Tibial nerve (tissue), 4 donors: ENCODE measurements at regions not wholly inside any gene's neighbourhood (a gene's known extent, or its start where the extent isn't known, plus 50 kb on each side); places are given as distances from the start of the nearest gene placed in this dataset.

Experiments used
- DNase-seq, 2 donors: peaks; one replicate each; pipeline ENCODE4 v3.0.0-alpha.2; 2019; ENCODE audit warnings: low spot score in 2 of 2
- H3K27ac ChIP-seq, 4 donors: fragments of 200-600 bp; sonication (generic) in 3 of 4; one replicate each; pipeline ENCODE4 v1.5.1; 2017 to 2019; ENCODE audit warnings: mild to moderate bottlenecking in 1 of 4
- H3K27me3 ChIP-seq, 2 donors: fragments of 200-600 bp; sonication (generic) in 1 of 2; one replicate each; pipeline versions ENCODE4 v1.5.1 to v1.6.0; 2017 to 2019
- H3K36me3 ChIP-seq, 3 donors: fragments of 200-600 bp; sonication (generic); one replicate each; pipeline ENCODE4 v1.5.1; 2018 to 2019
- H3K4me1 ChIP-seq, 4 donors: fragments of 200-600 bp; sonication (generic) in 3 of 4; one replicate each; pipeline ENCODE4 v1.5.1; 2017 to 2019
- H3K4me3 ChIP-seq, 4 donors: fragments of 200-600 bp; sonication (generic) in 3 of 4; one replicate each; pipeline ENCODE4 v1.5.1; 2017 to 2019; ENCODE audit warnings: mild to moderate bottlenecking in 1 of 4, moderate library complexity in 1 of 4
- H3K9me3 ChIP-seq, 4 donors: fragments of 200-600 bp; sonication (generic) in 3 of 4; one replicate each; pipeline ENCODE4 v1.5.1; 2017 to 2019
- EP300 ChIP-seq, 2 donors: sonication (generic); formaldehyde crosslinking; IDR thresholded peaks; one replicate each; pipeline ENCODE4 v1.6.1; 2017; ENCODE audit warnings: antibody characterized with exemption in 2 of 2, mild to moderate bottlenecking in 1 of 2
- POLR2A ChIP-seq, 2 donors: fragments of 450-650 bp; IDR thresholded peaks; one replicate each; pipeline ENCODE4 v1.6.1; 2017; ENCODE audit warnings: antibody characterized with exemption in 2 of 2, mild to moderate bottlenecking in 2 of 2, moderate library complexity in 2 of 2
- WGBS, 2 donors: methylation state at CpG; one replicate each; pipeline ENCODE4 v1.1.5; 2018; 5-methylcytosine and 5-hydroxymethylcytosine counted together
- TF ChIP-seq, protein P1 (sequence below), 5 experiments: fragments of 200-600 bp in 3 of 5; fragments of 450-650 bp in 2 of 5; sonication (generic) in 3 of 5; IDR thresholded peaks; one replicate each; pipeline ENCODE4 v1.5.1; 2016 to 2019; ENCODE audit warnings: antibody characterized with exemption in 5 of 5, mild to moderate bottlenecking in 3 of 5, moderate library complexity in 2 of 5

- no peak for DNase-seq
- peaks cover 0 to 3% of the 10 kb centered on the region in 2 donors for H3K27me3 ChIP-seq
- H3K9me3 ChIP-seq = no peaks in the 10 kb centered on the region
- no peaks in the 10 kb centered on the region for H3K36me3 ChIP-seq
- no peaks in the 10 kb centered on the region for H3K4me1 ChIP-seq
- WGBS, 2 donors = 73 to 77% methylated on average over 8 of the region's 8 CpGs
- H3K4me3 ChIP-seq = no peak overlapping the region
- TF ChIP-seq, protein P1, sequence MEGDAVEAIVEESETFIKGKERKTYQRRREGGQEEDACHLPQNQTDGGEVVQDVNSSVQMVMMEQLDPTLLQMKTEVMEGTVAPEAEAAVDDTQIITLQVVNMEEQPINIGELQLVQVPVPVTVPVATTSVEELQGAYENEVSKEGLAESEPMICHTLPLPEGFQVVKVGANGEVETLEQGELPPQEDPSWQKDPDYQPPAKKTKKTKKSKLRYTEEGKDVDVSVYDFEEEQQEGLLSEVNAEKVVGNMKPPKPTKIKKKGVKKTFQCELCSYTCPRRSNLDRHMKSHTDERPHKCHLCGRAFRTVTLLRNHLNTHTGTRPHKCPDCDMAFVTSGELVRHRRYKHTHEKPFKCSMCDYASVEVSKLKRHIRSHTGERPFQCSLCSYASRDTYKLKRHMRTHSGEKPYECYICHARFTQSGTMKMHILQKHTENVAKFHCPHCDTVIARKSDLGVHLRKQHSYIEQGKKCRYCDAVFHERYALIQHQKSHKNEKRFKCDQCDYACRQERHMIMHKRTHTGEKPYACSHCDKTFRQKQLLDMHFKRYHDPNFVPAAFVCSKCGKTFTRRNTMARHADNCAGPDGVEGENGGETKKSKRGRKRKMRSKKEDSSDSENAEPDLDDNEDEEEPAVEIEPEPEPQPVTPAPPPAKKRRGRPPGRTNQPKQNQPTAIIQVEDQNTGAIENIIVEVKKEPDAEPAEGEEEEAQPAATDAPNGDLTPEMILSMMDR (IDR thresholded peaks at IDR 0.05) = no peak
- TF ChIP-seq POLR2A (IDR thresholded peaks at IDR 0.05) (no peak), EP300 (IDR thresholded peaks at IDR 0.05) (no peak)
- no peak overlapping the region for H3K27ac ChIP-seq
Observed at GRCh38 chr11:134883484-134883883, 471.4 kb upstream of the B3GAT1 start.

- Histone ChIP-seq H3K27ac (no peak overlapping the region), H3K9me3 (no peaks in the 10 kb centered on the region), H3K27me3 (peaks cover 0 to 3% of the 10 kb centered on the region in 2 donors), H3K36me3 (no peaks in the 10 kb centered on the region), H3K4me1 (no peaks in the 10 kb centered on the region), H3K4me3 (no peak overlapping the region)
- no peak for DNase-seq
- no peak for TF ChIP-seq EP300 (IDR thresholded peaks at IDR 0.05)
- no peak for TF ChIP-seq POLR2A (IDR thresholded peaks at IDR 0.05)
- TF ChIP-seq, protein P1 (IDR thresholded peaks at IDR 0.05) = no peak
- 66 to 70% methylated on average over 13 of the region's 13 CpGs for WGBS, 2 donors
Observed at GRCh38 chr11:134882671-134883297, 470.7 kb upstream of the B3GAT1 start.

- TF ChIP-seq POLR2A (IDR thresholded peaks at IDR 0.05) = no peak
- TF ChIP-seq, protein P1 (IDR thresholded peaks at IDR 0.05) = no peak
- no peak for TF ChIP-seq EP300 (IDR thresholded peaks at IDR 0.05)
- WGBS, 2 donors = 71 to 73% methylated on average over 11 of the region's 11 CpGs
Observed at GRCh38 chr11:134882141-134882540, 470.1 kb upstream of the B3GAT1 start.

GRCh38 chr11:134880788-134881187 lies 468.7 kb upstream of the B3GAT1 start:
- H3K36me3 ChIP-seq = no peaks in the 10 kb centered on the region
- H3K4me1 ChIP-seq = no peaks in the 10 kb centered on the region
- TF ChIP-seq POLR2A (IDR thresholded peaks at IDR 0.05) = no peak
- TF ChIP-seq, protein P1 (IDR thresholded peaks at IDR 0.05) = no peak
- no peak for TF ChIP-seq EP300 (IDR thresholded peaks at IDR 0.05)
- H3K27ac ChIP-seq = no peak overlapping the region
- no peaks in the 10 kb centered on the region for H3K9me3 ChIP-seq
- peaks cover 0 to 3% of the 10 kb centered on the region in 2 donors for H3K27me3 ChIP-seq
- WGBS, 2 donors = 74 to 77% methylated on average over 6 of the region's 6 CpGs
- no peak for DNase-seq
- H3K4me3 ChIP-seq = no peak overlapping the region

More at GRCh38 chr11:134882141-134882540, 470.1 kb upstream of the B3GAT1 start:
- peaks cover 0 to 3% of the 10 kb centered on the region in 2 donors for H3K27me3 ChIP-seq
- DNase-seq = no peak
- no peak overlapping the region for H3K4me3 ChIP-seq
- no peaks in the 10 kb centered on the region for H3K4me1 ChIP-seq
- H3K27ac ChIP-seq = no peak overlapping the region
- H3K36me3 ChIP-seq = no peaks in the 10 kb centered on the region
- H3K9me3 ChIP-seq = no peaks in the 10 kb centered on the region

DNA sequence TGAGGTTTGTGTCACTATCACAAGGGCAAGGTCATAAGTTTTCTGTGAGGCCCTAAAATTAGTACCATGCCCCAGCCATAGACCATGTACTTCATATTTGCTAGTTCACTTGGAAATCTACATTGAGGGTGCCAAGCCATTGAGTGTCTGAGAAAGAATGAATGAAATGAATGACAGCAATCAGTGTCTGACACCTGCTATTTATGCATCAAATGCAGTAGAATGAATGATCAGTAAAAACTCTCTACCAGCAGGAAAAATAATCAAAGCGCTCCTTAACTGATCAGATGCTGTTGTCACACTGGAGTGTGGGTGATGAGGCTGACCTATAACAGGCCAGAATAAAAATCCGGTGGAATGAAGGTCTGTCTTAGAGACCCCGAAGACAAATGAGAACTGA lies 467.9 kb upstream of the B3GAT1 start:
- peaks cover 0 to 3% of the 10 kb centered on the region in 2 donors for H3K27me3 ChIP-seq

More for the DNA sequence above, 467.9 kb upstream of the B3GAT1 start:
- no peak overlapping the region for H3K27ac ChIP-seq
- no peak for TF ChIP-seq POLR2A (IDR thresholded peaks at IDR 0.05)
- no peak for TF ChIP-seq EP300 (IDR thresholded peaks at IDR 0.05)
- TF ChIP-seq, protein P1 (IDR thresholded peaks at IDR 0.05) = no peak
- no peaks in the 10 kb centered on the region for H3K9me3 ChIP-seq
- DNase-seq = no peak
- 82 to 85% methylated on average over 3 of the region's 3 CpGs for WGBS, 2 donors
- H3K4me1 ChIP-seq = no peaks in the 10 kb centered on the region
- no peak overlapping the region for H3K4me3 ChIP-seq
- no peaks in the 10 kb centered on the region for H3K36me3 ChIP-seq
